NT2/D1 (cell line): ENCODE measurements at regions not wholly inside any gene's neighbourhood (a gene's known extent, or its start where the extent isn't known, plus 50 kb on each side); places are given as distances from the start of the nearest gene placed in this dataset.

Source experiments
- SUZ12 ChIP-seq: IDR thresholded peaks from 2 replicates; pipeline ENCODE4 v1.6.1; 2011; ENCODE audit not compliant: insufficient read length, insufficient read depth; ENCODE audit errors: extremely low read depth
- YY1 ChIP-seq: IDR thresholded peaks from 2 replicates; pipeline ENCODE4 v1.6.1; 2011; ENCODE audit not compliant: insufficient read length, insufficient read depth
- ZNF274 ChIP-seq: IDR thresholded peaks from 2 replicates; pipeline ENCODE4 v1.6.1; 2011; ENCODE audit warnings: mild to moderate bottlenecking, low read depth, low read length

GRCh38 chr16:85316321-85316919 is 204.1 kb upstream of the CIBAR2 start:
- no peak for TF ChIP-seq YY1
- no peak for TF ChIP-seq ZNF274
- TF ChIP-seq SUZ12 = no peak
